NCI-H82 (cell line): ENCODE measurements at regions not wholly inside any gene's neighbourhood (a gene's known extent, or its start where the extent isn't known, plus 50 kb on each side); places are given as distances from the start of the nearest gene placed in this dataset.
"Not testable (repeated sequence)": the region's sequence is repeated elsewhere in the genome, so short reads cannot be mapped to it uniquely, and the experiment has no call there.

Source experiments
- DNase-seq: peaks from one replicate; lab custom pipeline; 2025; lab: John Stamatoyannopoulos, UW

DNA sequence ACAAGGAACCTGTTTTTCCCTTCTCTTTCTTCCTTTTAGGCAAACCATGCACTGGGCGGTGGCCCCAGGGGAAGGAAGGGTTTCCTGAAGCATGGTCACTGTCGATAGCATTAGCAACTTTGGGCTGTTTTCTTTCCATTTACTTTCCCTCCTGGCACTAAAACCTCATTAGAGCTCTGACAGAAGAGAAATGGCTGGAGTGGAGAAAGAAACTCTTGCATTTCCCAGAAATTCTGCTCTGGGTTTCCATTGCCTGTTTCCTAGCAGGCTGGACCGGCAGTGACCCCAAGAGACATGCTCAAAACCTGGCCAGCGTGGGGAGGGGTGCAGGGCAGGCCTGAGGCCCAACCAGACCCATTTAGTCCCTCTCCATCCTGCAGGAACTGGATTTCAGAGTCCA is 230.7 kb upstream of the CCL2 start:
- DNase-seq: no peak

DNA sequence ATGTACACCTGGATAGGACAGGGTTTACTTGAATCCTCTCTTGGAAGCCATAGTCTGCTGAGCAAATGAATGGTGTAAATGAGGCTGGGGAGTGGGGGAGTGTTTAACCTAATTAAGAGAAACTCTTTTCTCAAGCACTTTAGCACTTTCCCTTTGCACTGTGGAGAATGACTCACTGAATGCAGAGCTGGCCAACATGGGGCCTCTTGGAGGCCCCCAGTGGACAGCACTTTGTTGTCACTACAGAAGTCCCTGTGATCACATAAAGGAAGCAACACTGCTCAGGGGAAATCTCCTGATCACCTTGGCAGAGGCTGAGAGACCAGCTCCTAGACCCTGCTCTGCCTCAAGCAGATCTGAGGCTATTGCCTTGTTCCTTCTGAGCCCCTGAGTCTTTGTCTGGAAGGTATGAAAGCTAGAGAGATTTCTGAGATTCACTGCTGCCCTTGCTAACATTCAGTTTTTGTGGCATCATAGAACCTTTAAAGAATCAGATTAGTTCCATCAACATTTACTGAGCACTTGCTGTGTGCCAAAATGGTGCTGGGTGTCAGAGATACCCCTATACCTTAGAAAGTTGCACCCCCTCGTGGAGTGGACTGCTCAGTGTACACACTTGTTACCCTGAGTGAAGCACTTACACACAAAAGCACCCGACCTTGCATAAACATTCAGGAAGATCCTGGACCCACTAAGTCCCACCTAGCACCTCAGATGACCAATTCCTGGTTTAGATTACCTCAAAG is 230.1 kb upstream of the CCL2 start:
- DNase-seq: peak; percentile 63

DNA sequence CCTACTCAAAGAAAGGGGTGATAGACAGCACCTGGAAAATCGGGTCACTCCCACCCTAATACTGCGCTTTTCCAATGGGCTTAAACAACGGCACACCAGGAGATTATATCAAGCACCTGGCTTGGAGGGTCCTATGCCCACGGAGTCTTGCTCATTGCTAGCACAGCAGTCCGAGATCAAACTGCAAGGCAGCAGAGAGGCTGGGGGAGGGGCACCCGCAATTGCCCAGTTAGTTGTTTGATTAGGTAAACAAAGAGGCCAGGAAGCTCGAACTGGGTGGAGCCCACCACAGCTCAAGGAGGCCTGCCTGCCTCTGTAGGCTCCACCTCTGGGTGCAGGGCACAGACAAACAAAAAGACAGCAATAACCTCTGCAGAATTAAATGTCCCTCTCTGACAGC is 224.5 kb upstream of the CCL2 start:
- not testable (repeated sequence) for DNase-seq

DNA sequence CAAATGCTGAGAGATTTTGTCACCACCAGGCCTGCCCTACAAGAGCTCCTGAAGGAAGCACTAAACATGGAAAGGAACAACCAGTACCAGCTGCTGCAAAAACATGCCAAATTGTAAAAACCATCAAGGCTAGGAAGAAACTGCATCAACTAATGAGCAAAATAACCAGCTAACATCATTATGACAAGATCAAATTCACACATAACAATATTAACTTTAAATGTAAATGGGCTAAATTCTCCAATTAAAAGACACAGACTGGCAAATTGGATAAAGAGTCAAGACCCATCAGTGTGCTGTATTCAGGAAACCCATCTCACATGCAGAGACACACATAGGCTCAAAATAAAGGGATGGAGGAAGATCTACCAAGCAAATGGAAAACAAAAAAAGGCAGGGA is 222.8 kb upstream of the CCL2 start:
- not testable (repeated sequence) for DNase-seq

- peak; percentile 45 for DNase-seq
Observed at GRCh38 chr17:34038786-34039185, 216.3 kb upstream of the CCL2 start.

- not testable (repeated sequence) for DNase-seq
Observed at GRCh38 chr17:34039213-34039612, 215.9 kb upstream of the CCL2 start.

DNA sequence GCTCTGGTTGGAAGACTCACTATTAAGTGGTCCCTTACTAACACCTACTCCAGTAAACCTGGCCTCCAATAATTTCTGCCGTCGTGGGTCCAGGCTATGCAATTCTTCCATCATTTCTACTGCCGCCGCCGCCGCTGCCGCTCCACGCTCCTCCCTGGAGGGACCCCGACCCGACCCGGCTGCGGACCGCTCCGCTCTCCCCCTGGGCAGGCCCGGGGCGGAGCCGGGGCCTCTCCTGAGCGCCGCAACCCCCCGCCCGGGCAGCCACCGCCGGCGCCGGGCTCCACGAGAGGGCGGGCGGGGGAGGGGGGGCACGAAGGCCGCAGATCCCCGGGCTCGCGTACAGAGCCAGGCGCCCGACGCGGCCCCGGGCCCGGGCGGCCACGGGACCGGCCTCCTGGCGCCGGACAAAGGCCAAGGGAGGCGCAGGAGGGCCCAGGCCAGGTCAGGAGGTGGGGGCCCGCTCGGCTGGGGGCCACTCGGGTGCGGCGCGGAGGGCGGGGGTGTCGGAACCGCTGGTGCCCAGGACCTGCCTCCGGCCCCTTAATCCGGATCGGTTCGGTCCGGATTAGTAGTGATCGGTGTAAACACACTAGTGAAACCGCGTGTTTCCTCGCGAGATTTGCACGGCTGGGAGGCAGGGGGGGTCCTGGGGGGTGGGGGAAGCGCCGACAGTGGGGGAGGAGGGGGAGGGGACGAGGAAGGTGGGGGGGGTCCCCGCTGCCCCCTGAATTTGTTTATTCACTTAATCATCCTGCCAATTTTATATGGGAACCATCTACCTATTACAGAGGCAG is 215.1 kb upstream of the CCL2 start:
- peak; percentile 11 for DNase-seq

DNA sequence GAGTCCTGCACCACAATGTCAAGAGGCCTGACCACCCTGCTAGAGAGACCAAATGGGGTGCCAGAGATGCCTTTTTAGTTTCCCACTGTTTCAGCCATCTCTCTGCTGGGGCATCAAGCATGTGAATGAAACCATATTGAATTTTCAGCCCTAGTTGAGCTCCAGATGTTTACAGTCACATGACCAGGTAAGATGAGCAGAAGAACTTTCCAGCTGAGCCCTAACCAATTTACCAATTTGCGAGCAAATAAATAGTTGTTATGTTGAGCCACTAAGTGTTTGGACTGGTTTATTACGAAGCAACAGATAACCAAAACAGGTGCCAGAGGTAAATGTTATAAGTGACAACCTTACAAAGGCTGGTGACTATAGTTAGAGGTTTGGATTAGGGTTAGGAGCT is 209.1 kb upstream of the CCL2 start:
- DNase-seq: no peak

DNA sequence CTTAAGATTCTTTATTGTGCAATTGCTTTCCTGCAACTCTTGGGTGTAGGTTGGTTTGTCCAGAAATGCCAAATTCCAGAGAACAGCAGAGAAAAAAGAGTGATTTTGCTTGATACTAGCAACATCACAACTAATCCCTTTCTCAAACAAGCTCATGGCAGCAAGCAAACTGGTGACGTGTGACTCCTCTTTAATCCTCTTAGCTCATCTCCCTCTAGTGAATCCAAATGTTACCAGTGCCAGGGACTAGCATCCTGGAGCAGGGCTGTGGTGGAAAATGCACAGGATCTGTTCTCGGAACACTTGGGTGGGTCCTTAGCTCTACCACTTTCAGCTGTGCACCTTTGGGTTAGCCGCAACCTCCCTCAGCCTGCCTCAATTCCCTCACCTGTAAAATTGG is 204.0 kb upstream of the CCL2 start:
- peak; percentile 96 for DNase-seq

- no peak for DNase-seq
Observed at GRCh38 chr17:34054495-34054894, 200.6 kb upstream of the CCL2 start.

GRCh38 chr17:34055606-34056005 is 199.5 kb upstream of the CCL2 start:
- DNase-seq: no peak

GRCh38 chr17:34059423-34060220 is 195.5 kb upstream of the CCL2 start:
- peak; percentile 44 for DNase-seq

- DNase-seq: no peak
Observed at GRCh38 chr17:34066528-34066927, 188.6 kb upstream of the CCL2 start.

DNA sequence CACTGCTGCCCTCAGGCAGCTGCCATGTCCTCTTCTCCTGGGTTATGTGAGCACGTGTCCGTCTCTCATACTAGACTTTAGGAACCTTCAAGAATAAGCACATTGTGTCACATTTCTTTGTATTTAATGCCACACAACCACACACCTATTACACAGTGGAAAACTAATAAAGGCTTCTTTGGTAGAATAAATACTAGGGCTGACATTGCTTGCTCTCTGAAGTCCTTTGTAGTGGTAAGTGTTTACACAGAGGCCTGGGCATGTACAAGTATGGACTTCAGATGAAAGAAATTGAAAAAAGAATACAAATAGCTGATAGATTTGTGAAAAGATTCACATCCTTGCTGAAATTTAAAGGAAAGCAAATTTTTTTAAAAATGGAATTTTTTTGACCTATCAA is 188.1 kb upstream of the CCL2 start:
- DNase-seq: no peak

- DNase-seq: no peak
Observed at GRCh38 chr17:34068571-34068970, 186.5 kb upstream of the CCL2 start.

GRCh38 chr17:34070712-34071111 is 184.4 kb upstream of the CCL2 start:
- no peak for DNase-seq

DNA sequence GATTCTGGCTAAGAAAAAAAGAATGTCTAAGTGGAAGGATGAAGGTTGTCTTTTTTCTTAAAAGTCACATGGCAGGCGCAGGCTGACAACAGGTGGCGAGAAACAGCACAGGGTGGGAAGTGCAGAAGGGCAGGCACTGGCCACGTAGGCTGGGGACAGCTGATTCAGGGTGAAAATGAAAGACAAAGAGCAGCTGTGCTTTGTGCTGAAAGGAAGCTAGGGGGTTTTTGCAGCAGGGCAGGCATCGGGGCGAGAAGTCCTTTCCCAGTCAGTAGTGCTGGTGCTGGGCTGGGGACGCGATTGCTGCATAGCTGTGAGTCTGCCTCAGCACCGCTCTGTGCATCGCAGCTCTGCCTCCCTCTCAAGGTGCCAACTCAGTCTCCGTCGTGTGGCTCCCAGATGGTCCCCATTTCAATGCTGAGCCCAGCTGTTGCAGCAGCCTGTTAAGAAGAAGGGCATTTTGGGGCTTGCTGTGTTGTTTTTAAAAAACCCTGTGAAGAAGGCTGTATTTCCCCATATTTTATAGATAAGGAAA is 183.1 kb upstream of the CCL2 start:
- no peak for DNase-seq

- no peak for DNase-seq
Observed at GRCh38 chr17:34075076-34075475, 180.0 kb upstream of the CCL2 start.

DNA sequence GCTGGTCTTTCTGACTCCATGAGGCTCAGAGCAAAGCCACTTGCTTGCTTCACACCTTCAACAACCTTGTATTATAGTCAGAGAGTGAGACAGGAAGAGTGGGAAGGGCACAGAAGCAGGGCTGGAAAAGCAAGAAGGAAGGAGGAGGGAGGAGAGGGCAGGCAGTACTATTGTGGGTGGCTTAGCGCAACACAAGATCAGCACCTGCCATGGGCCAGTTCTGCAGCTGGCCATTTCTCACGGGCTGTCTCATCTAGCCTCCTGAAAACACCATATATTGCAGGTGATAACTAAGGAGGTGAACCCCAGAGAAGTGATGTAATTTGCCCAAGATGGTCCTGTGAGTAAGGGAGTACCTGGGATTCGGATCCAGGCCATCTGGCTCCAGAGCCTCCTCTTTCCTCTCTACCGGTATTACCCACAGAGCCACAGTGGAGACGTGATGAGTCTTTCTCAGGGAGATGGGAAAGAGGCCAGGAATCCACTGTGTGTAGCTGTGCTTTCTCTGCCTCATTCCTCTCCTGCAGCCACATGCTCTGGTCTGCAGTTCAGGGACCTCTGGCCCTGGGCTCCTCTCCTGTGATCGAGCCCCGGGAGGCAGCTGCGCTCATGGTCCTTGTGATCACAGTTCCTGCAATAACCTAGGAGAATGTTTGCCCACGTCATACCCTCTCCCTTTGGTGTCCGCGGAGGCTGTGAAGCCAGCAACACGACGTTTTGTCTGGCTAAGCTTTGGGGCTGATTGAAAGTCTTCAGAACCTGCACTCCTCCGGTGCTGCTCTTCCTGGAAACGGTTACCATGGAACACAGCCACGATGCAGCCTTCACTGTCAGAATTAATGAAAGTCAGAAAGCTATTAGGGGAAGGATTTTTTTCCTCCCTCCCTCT is 178.1 kb upstream of the CCL2 start:
- DNase-seq: no peak

DNA sequence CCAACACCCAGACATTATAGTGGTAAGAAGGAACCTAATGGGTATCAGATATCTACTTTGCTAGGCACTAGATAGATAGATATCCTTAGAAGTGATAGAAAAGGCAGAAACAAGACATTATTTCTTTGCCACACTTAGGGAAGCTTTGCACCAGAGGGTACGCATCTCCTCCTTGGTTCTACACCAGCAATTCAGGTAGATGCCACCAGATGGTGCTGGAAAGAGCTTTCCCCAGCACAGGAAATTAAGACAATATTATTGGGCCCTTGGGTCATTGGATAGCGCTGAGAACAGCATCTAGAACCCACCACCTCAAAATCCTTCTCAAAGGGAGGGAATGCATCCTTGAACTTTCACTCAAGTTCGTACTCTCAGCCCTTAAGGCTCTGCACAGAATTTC is 173.8 kb upstream of the CCL2 start:
- DNase-seq: peak; percentile 78

DNA sequence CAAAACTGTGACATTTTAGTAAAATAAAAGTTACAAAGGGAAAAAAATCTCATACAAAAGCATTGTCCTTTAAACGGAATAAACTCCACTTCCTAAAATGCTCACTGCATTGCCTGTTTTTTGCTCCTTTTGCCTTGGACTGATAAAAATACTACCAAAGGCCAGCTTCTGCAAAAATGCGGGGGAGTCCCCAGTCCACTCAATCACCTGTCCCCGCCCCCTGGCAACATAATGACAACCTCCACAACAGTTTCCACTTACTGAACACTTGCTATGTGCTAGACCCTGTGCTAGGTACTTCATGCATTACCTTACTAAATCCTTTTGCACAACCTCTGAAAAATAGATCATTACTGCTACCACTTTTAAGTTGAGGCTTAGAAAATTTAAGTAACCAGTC is 172.7 kb upstream of the CCL2 start:
- no peak for DNase-seq
